Upper lobe of left lung (tissue), 6 donors: ENCODE measurements at regions not wholly inside any gene's neighbourhood (a gene's known extent, or its start where the extent isn't known, plus 50 kb on each side); places are given as distances from the start of the nearest gene placed in this dataset.

Source experiments
- ATAC-seq, 2 donors: fragments of 200-7000 bp; cut with Tn5 transposase; one replicate each; pipeline ENCODE4 v1.9.1; 2022; ENCODE audit warnings: mild to moderate bottlenecking in 2 of 2, moderate library complexity in 2 of 2; ENCODE audit not compliant: low FRiP score in 2 of 2
- DNase-seq, 2 donors: peaks; one replicate each; pipeline ENCODE4 v3.0.0-alpha.2; 2019 to 2020
- H3K27ac ChIP-seq, 4 donors: fragments of 200-600 bp; sonication (generic); one replicate each; pipeline ENCODE4 v1.5.1; 2016 to 2019
- H3K27me3 ChIP-seq, 4 donors: fragments of 200-600 bp; sonication (generic); one replicate each; pipeline ENCODE4 v1.5.1; 2017 to 2019
- H3K36me3 ChIP-seq, 4 donors: fragments of 200-600 bp; sonication (generic); one replicate each; pipeline ENCODE4 v1.5.1; 2016 to 2019
- H3K4me1 ChIP-seq, 4 donors: fragments of 200-600 bp; sonication (generic); one replicate each; pipeline ENCODE4 v1.5.1; 2018 to 2019
- H3K4me3 ChIP-seq, 4 donors: fragments of 200-600 bp; sonication (generic); one replicate each; pipeline ENCODE4 v1.5.1; 2017 to 2019; ENCODE audit warnings: mild to moderate bottlenecking in 2 of 4, moderate library complexity in 1 of 4
- H3K9me3 ChIP-seq, 4 donors: fragments of 200-600 bp; sonication (generic); one replicate each; pipeline ENCODE4 v1.5.1; 2018 to 2019
- EP300 ChIP-seq, 4 donors: sonication (generic); formaldehyde crosslinking; IDR thresholded peaks; one replicate each; pipeline ENCODE4 v1.5.1; 2017; ENCODE audit warnings: antibody characterized with exemption in 4 of 4, control low read depth in 2 of 4
- POLR2A ChIP-seq, 4 donors: fragments of 450-650 bp; IDR thresholded peaks; one replicate each; pipeline ENCODE4 v1.5.1; 2016 to 2017; ENCODE audit warnings: antibody characterized with exemption in 4 of 4, mild to moderate bottlenecking in 2 of 4
- POLR2AphosphoS5 ChIP-seq, 2 donors: sonication (generic); formaldehyde crosslinking; IDR thresholded peaks; one replicate each; pipeline ENCODE4 v1.5.1; 2017; ENCODE audit warnings: antibody characterized with exemption in 2 of 2
- WGBS, 2 donors: methylation state at CpG; one replicate each; pipeline ENCODE4 v1.1.5; 2017 to 2018; 5-methylcytosine and 5-hydroxymethylcytosine counted together
- TF ChIP-seq, protein P1 (sequence below), 6 experiments: fragments of 450-650 bp in 4 of 6; fragments of 200-600 bp in 2 of 6; sonication (generic) in 2 of 6; IDR thresholded peaks; one replicate each; pipeline ENCODE4 v1.5.1; 2016 to 2019; ENCODE audit warnings: antibody characterized with exemption in 6 of 6
- donor health status: DM: no; HTN: no; CAD: no; lungs with moderate emphysema.
- donor health status: DM: no; HTN: yes; CAD: no; lungs with severe emphysema.

- TF ChIP-seq, protein P1, sequence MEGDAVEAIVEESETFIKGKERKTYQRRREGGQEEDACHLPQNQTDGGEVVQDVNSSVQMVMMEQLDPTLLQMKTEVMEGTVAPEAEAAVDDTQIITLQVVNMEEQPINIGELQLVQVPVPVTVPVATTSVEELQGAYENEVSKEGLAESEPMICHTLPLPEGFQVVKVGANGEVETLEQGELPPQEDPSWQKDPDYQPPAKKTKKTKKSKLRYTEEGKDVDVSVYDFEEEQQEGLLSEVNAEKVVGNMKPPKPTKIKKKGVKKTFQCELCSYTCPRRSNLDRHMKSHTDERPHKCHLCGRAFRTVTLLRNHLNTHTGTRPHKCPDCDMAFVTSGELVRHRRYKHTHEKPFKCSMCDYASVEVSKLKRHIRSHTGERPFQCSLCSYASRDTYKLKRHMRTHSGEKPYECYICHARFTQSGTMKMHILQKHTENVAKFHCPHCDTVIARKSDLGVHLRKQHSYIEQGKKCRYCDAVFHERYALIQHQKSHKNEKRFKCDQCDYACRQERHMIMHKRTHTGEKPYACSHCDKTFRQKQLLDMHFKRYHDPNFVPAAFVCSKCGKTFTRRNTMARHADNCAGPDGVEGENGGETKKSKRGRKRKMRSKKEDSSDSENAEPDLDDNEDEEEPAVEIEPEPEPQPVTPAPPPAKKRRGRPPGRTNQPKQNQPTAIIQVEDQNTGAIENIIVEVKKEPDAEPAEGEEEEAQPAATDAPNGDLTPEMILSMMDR (IDR thresholded peaks at IDR 0.05): no peak
- no peak for TF ChIP-seq POLR2AphosphoS5 (IDR thresholded peaks at IDR 0.05)
- TF ChIP-seq EP300 (IDR thresholded peaks at IDR 0.05): no peak
- TF ChIP-seq POLR2A (IDR thresholded peaks at IDR 0.05): no peak
Measured at GRCh38 chr7:131613909-131614308, 57.5 kb upstream of the PODXL start.

GRCh38 chr7:131610007-131610406, 53.6 kb upstream of the PODXL start:
- ATAC-seq (no peak), DNase-seq (no peak)
- Histone ChIP-seq H3K4me3 (no peak overlapping the region), H3K27ac (no peak overlapping the region), H3K36me3 (no peaks in the 10 kb centered on the region), H3K27me3 (no peaks in the 10 kb centered on the region), H3K9me3 (no peaks in the 10 kb centered on the region), H3K4me1 (peaks cover 0 to 6% (median 3%) of the 10 kb centered on the region in 4 donors)
- 85 to 88% methylated on average over 4 to 5 of the region's 5 CpGs for WGBS, 2 donors
- TF ChIP-seq EP300 (IDR thresholded peaks at IDR 0.05) (no peak), POLR2A (IDR thresholded peaks at IDR 0.05) (no peak), POLR2AphosphoS5 (IDR thresholded peaks at IDR 0.05) (no peak)
- TF ChIP-seq, protein P1 (IDR thresholded peaks at IDR 0.05): no peak

More at GRCh38 chr7:131613909-131614308, 57.5 kb upstream of the PODXL start:
- H3K36me3 ChIP-seq: no peaks in the 10 kb centered on the region
- H3K4me1 ChIP-seq: peaks cover 0 to 2% (median 0%) of the 10 kb centered on the region in 4 donors
- no peak overlapping the region for H3K27ac ChIP-seq
- DNase-seq: no peak
- no peak for ATAC-seq
- 75 to 87% methylated on average over 7 of the region's 7 CpGs for WGBS, 2 donors
- no peaks in the 10 kb centered on the region for H3K9me3 ChIP-seq
- H3K27me3 ChIP-seq: no peaks in the 10 kb centered on the region
- H3K4me3 ChIP-seq: no peak overlapping the region

DNA sequence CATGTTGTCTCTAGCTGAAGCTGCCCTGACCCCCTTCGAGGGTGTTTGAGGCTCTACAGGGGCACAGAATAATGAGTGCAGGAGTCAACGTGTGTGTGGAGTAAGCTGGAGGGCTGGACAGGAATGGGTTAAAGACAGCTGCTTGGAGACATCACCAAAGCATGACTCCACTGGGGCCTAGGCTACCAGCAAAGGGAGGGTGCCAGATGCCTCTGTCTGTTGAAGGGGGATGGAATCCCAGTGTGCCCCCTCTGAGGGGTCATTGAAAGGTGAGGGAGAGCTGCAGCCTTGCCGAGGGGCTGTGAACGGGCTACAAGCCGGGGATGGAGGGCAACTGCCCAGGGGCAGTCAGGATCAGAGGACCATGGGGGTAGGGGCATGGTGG, 51.7 kb upstream of the PODXL start:
- Histone ChIP-seq H3K9me3 (no peaks in the 10 kb centered on the region), H3K4me1 (peaks cover 0 to 6% (median 3%) of the 10 kb centered on the region in 4 donors), H3K27me3 (no peaks in the 10 kb centered on the region), H3K27ac (no peak overlapping the region), H3K4me3 (no peak overlapping the region), H3K36me3 (no peaks in the 10 kb centered on the region)
- ATAC-seq (no peak), DNase-seq (no peak)
- WGBS, 2 donors: 64 to 73% methylated on average over 5 of the region's 5 CpGs
- TF ChIP-seq EP300 (IDR thresholded peaks at IDR 0.05): no peak
- no peak for TF ChIP-seq POLR2AphosphoS5 (IDR thresholded peaks at IDR 0.05)
- TF ChIP-seq POLR2A (IDR thresholded peaks at IDR 0.05): no peak
- TF ChIP-seq, protein P1 (IDR thresholded peaks at IDR 0.05): no peak

- Histone ChIP-seq H3K4me3 (no peak overlapping the region), H3K9me3 (no peaks in the 10 kb centered on the region), H3K36me3 (no peaks in the 10 kb centered on the region), H3K27me3 (no peaks in the 10 kb centered on the region), H3K4me1 (peaks cover 0 to 6% (median 3%) of the 10 kb centered on the region in 4 donors), H3K27ac (no peak overlapping the region)
- TF ChIP-seq, protein P1 (IDR thresholded peaks at IDR 0.05): no peak
- TF ChIP-seq POLR2AphosphoS5 (IDR thresholded peaks at IDR 0.05) (no peak), EP300 (IDR thresholded peaks at IDR 0.05) (no peak), POLR2A (IDR thresholded peaks at IDR 0.05) (no peak)
- DNase-seq (peak in 1 of 2 donors; percentile 62), ATAC-seq (no peak)
- WGBS, 2 donors: 78 to 87% methylated on average over 19 to 21 of the region's 21 CpGs
Measured at GRCh38 chr7:131607291-131608115, 51.1 kb upstream of the PODXL start.
